H1 (cell line): ENCODE measurements at regions not wholly inside any gene's neighbourhood (a gene's known extent, or its start where the extent isn't known, plus 50 kb on each side); places are given as distances from the start of the nearest gene placed in this dataset.
"Not testable (repeated sequence)": the region's sequence is repeated elsewhere in the genome, so short reads cannot be mapped to it uniquely, and the experiment has no call there.

Source experiments
- CTCF ChIA-PET: fragments of 300-600 bp; sonication (Branson Sonifier 250); formaldehyde crosslinking; loops from one replicate; lab custom pipeline; 2021; ENCODE audit not compliant: partially characterized antibody; lab: Charles Lee
- POLR2A ChIA-PET: fragments of 300-600 bp; sonication (Branson Sonifier 250); formaldehyde crosslinking; loops from one replicate; lab custom pipeline; 2021; ENCODE audit warnings: inconsistent platforms; ENCODE audit not compliant: partially characterized antibody; lab: Charles Lee
- DNase-seq, 2 experiments: peaks; one replicate each; pipeline versions ENCODE4 v3.0.0 to v3.0.0-alpha.2; 2010 to 2022; ENCODE audit warnings: low spot score in 2 of 2, low read depth in 1 of 2, mixed read lengths in 1 of 2
- FAIRE-seq: peaks from 2 replicates; lab custom pipeline; 2011; peaks lifted over from hg19 to GRCh38; lab: Jason Lieb, UNC
- H2AFZ ChIP-seq: 2 replicates; pipeline ENCODE4 v1.8.1; 2012; ENCODE audit warnings: low read length, inconsistent platforms
- H2AK5ac ChIP-seq: 2 replicates; pipeline ENCODE4 v1.6.1; 2013; ENCODE audit warnings: low read depth, low read length
- H2BK120ac ChIP-seq: replicated peaks from 2 replicates; pipeline ENCODE3; 2013; ENCODE audit warnings: low read depth, low read length, inconsistent platforms
- H2BK12ac ChIP-seq: 2 replicates; pipeline ENCODE4 v1.6.1; 2013; ENCODE audit warnings: low read depth, low read length
- H2BK15ac ChIP-seq: 2 replicates; pipeline ENCODE4 v1.6.1; 2013; ENCODE audit warnings: low read length
- H2BK20ac ChIP-seq: 2 replicates; pipeline ENCODE4 v1.6.1; 2013; ENCODE audit warnings: low read length
- H2BK5ac ChIP-seq: 2 replicates; pipeline ENCODE4 v1.6.1; 2013; ENCODE audit warnings: low read depth, low read length
- H3K14ac ChIP-seq: 2 replicates; pipeline ENCODE4 v1.6.1; 2013; ENCODE audit warnings: inconsistent platforms; ENCODE audit not compliant: insufficient read length
- H3K18ac ChIP-seq: 2 replicates; pipeline ENCODE4 v1.6.1; 2013; ENCODE audit warnings: low read length; ENCODE audit errors: extremely low read depth
- H3K23ac ChIP-seq: 2 replicates; pipeline ENCODE4 v1.6.1; 2013; ENCODE audit warnings: inconsistent platforms; ENCODE audit not compliant: insufficient read length
- H3K23me2 ChIP-seq: 2 replicates; pipeline ENCODE4 v1.6.1; 2013; ENCODE audit warnings: low read depth, low read length
- H3K27ac ChIP-seq: 2 replicates; pipeline ENCODE4 v1.6.1; 2011; ENCODE audit warnings: low read depth, low read length, inconsistent platforms
- H3K27me3 ChIP-seq, 4 experiments: replicated peaks in 1 of 4; 1 replicate in 1 of 4; 2 replicates in 3 of 4; pipeline versions ENCODE4 v1.6.1 to v1.8.1; 2011 to 2013; ENCODE audit warnings: low read length in 3 of 4, mild to moderate bottlenecking in 3 of 4, inconsistent platforms in 2 of 4, mixed read lengths in 2 of 4, moderate library complexity in 1 of 4; ENCODE audit not compliant: control insufficient read depth in 3 of 4, insufficient read depth in 3 of 4; ENCODE audit errors: extremely low read depth in 1 of 4
- H3K36me3 ChIP-seq, 4 experiments: 2 replicates each; pipeline versions ENCODE4 v1.6.1 to v1.8.1; 2011 to 2013; ENCODE audit warnings: mild to moderate bottlenecking in 4 of 4, low read length in 3 of 4, moderate library complexity in 2 of 4, control low read depth in 1 of 4, inconsistent platforms in 1 of 4; ENCODE audit not compliant: insufficient read depth in 4 of 4, control insufficient read depth in 2 of 4
- H3K4ac ChIP-seq: replicated peaks from 2 replicates; pipeline ENCODE3; 2013; ENCODE audit warnings: low read length, low read depth, mixed read lengths, inconsistent platforms; ENCODE audit not compliant: insufficient read length
- H3K4me1 ChIP-seq, 4 experiments: replicated peaks in 1 of 4; 1 replicate in 1 of 4; 2 replicates in 3 of 4; pipeline versions ENCODE4 v1.6.1 to v1.8.1; 2011 to 2013; ENCODE audit warnings: low read length in 3 of 4, inconsistent platforms in 2 of 4, mixed read lengths in 1 of 4; ENCODE audit not compliant: insufficient read depth in 4 of 4, control insufficient read depth in 3 of 4
- H3K4me2 ChIP-seq, 2 experiments: 2 replicates each; pipeline versions ENCODE4 v1.6.1 to v1.8.1; 2011 to 2013; ENCODE audit warnings: low read depth in 2 of 2, low read length in 2 of 2, control low read depth in 1 of 2, inconsistent platforms in 1 of 2, mild to moderate bottlenecking in 1 of 2; ENCODE audit not compliant: insufficient read depth in 1 of 2
- H3K4me3 ChIP-seq, 4 experiments: fragments of 200-600, 300-600 bp in 1 of 4; sonication (generic), shearing (Covaris generic), sonication (Bioruptor Twin) in 1 of 4; 2 replicates each; pipeline versions ENCODE4 v1.5.1 to v1.8.1; 2011 to 2016; ENCODE audit warnings: low read length in 4 of 4, low read depth in 3 of 4, control low read depth in 2 of 4, inconsistent platforms in 2 of 4, mild to moderate bottlenecking in 2 of 4, mixed read lengths in 1 of 4, moderate library complexity in 1 of 4; ENCODE audit not compliant: insufficient read depth in 2 of 4; ENCODE audit errors: extremely low read depth in 1 of 4
- H3K56ac ChIP-seq: replicated peaks from 2 replicates; pipeline ENCODE3; 2013; ENCODE audit warnings: low read depth, mild to moderate bottlenecking, mixed read lengths, low read length, inconsistent platforms; ENCODE audit not compliant: insufficient read length
- H3K79me1 ChIP-seq: 2 replicates; pipeline ENCODE4 v1.6.1; 2013; ENCODE audit warnings: low read depth, low read length, control low read depth
- H3K79me2 ChIP-seq, 2 experiments: 2 replicates each; pipeline versions ENCODE4 v1.6.1 to v1.8.1; 2012 to 2013; ENCODE audit warnings: low read length in 2 of 2, mild to moderate bottlenecking in 2 of 2, inconsistent platforms in 1 of 2; ENCODE audit not compliant: insufficient read depth in 2 of 2, control insufficient read depth in 1 of 2
- H3K9ac ChIP-seq, 4 experiments: replicated peaks in 1 of 4; 1 replicate in 1 of 4; 2 replicates in 3 of 4; pipeline versions ENCODE4 v1.6.1 to v1.8.1; 2011 to 2013; ENCODE audit warnings: low read depth in 3 of 4, low read length in 3 of 4, control low read depth in 2 of 4, mild to moderate bottlenecking in 2 of 4, moderate library complexity in 2 of 4, inconsistent platforms in 1 of 4; ENCODE audit errors: extremely low read depth in 1 of 4
- H3K9me3 ChIP-seq, 2 experiments: 2 replicates each; pipeline versions ENCODE4 v1.6.1 to v1.8.1; 2012 to 2013; ENCODE audit warnings: mild to moderate bottlenecking in 2 of 2, moderate library complexity in 2 of 2, control low read depth in 1 of 2, inconsistent platforms in 1 of 2, low read depth in 1 of 2, low read length in 1 of 2, mixed read lengths in 1 of 2; ENCODE audit not compliant: insufficient read depth in 2 of 2
- H4K20me1 ChIP-seq, 2 experiments: replicated peaks in 1 of 2; 2 replicates each; pipeline versions ENCODE3 to v1.8.1; 2011 to 2013; ENCODE audit warnings: inconsistent platforms in 2 of 2, low read length in 2 of 2, mild to moderate bottlenecking in 1 of 2; ENCODE audit not compliant: insufficient read depth in 2 of 2, control insufficient read depth in 1 of 2
- H4K5ac ChIP-seq: 2 replicates; pipeline ENCODE4 v1.6.1; 2013; ENCODE audit warnings: low read length, low read depth, mixed read lengths, inconsistent platforms; ENCODE audit not compliant: insufficient read length
- H4K8ac ChIP-seq: 2 replicates; pipeline ENCODE4 v1.8.0; 2013; ENCODE audit warnings: mild to moderate bottlenecking, moderate library complexity, low read length, inconsistent platforms; ENCODE audit not compliant: insufficient read depth; ENCODE audit errors: extremely low read depth
- H4K91ac ChIP-seq: replicated peaks from 2 replicates; pipeline ENCODE3; 2013; ENCODE audit warnings: low read length, mixed read lengths, inconsistent platforms; ENCODE audit not compliant: insufficient read length
- WGBS, 2 experiments: shearing (Covaris generic) in 1 of 2; methylation state at CpG; one replicate each; pipeline versions ENCODE4 v1.1.6 to v1.1.7; 2013 to 2015; ENCODE audit warnings: low lambda C conversion rate in 2 of 2, mixed read lengths in 2 of 2, inconsistent platforms in 1 of 2, low coverage in 1 of 2, missing lambda C conversion rate in 1 of 2; ENCODE audit not compliant: insufficient replicate concordance in 2 of 2, insufficient coverage in 1 of 2, insufficient read length in 1 of 2; ENCODE audit errors: extremely low coverage in 1 of 2, missing lambda C conversion rate in 1 of 2; 5-methylcytosine and 5-hydroxymethylcytosine counted together

DNA sequence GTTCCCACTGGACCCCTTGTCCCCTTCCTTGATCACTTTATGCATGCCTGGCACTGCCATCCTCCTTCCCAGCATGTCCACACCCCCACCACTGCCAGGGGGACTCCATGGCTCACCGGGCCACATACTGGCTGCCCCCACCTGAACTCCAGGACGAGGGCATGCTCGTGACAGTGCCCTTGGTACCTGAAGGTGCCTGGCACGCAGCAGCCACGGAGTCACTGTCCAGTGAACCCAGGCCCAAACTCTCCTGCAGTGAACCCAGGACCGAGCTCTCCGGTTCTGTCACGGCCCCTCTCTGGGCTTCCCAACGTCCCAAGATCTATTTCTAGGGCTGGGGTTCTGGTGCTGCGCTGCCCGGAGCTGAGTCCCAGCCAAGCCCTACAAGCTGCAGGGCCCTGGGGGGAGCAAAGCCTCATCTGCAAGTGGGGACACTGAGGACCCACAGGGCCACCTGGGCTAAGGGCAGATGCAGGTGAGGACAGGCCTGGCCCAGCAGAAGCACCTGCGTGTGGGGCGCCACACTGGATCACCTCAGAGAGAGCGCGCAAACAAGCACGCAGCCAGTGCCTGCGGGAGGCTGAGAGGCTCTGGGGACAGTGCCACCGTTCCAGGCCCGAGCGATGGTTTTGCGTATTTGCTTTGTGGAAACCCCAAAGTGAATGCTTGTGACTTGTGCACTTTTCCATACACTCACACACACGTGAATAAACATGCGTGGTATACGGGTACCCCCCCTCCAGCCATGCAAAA is 5406.3 kb upstream of the TPTE start:
- H2BK15ac ChIP-seq, H2BK20ac ChIP-seq, CTCF ChIA-PET, H3K23me2 ChIP-seq, H3K9me3 ChIP-seq, H3K27me3 ChIP-seq, H3K56ac ChIP-seq, H4K20me1 ChIP-seq, H3K4me2 ChIP-seq, H3K79me1 ChIP-seq, H3K14ac ChIP-seq, H2BK12ac ChIP-seq, DNase-seq, H2AK5ac ChIP-seq, H2BK5ac ChIP-seq, H3K4me3 ChIP-seq, H4K91ac ChIP-seq, H3K79me2 ChIP-seq, H3K36me3 ChIP-seq, H3K4ac ChIP-seq, H2AFZ ChIP-seq, H3K27ac ChIP-seq, POLR2A ChIA-PET, H3K4me1 ChIP-seq, H4K5ac ChIP-seq, H3K23ac ChIP-seq, H3K18ac ChIP-seq, H3K9ac ChIP-seq, H4K8ac ChIP-seq, H2BK120ac ChIP-seq, FAIRE-seq: not testable (repeated sequence)
- 100% methylated on average over 4 of the region's 24 CpGs; no CpG with 5 or more reads in 1 of the 2 experiments for WGBS, 2 experiments
